AG09319 (cell line): ENCODE measurements at regions not wholly inside any gene's neighbourhood (a gene's known extent, or its start where the extent isn't known, plus 50 kb on each side); places are given as distances from the start of the nearest gene placed in this dataset.

ENCODE experiments used
- DNase-seq: peaks from one replicate; pipeline ENCODE4 v3.0.0-alpha.2; 2010; ENCODE audit warnings: low read depth; ENCODE audit errors: extremely low read depth
- CTCF ChIP-seq: IDR thresholded peaks from 2 replicates; pipeline ENCODE4 v1.5.1; 2011; ENCODE audit warnings: low read depth, mild to moderate bottlenecking, inconsistent platforms, low read length, moderate library complexity

- no peak for DNase-seq
- no peak for TF ChIP-seq CTCF
Measured at GRCh38 chr6:156347656-156348055, 429.5 kb upstream of the ARID1B start.

GRCh38 chr6:156347246-156347645 lies 429.9 kb upstream of the ARID1B start:
- TF ChIP-seq CTCF = no peak
- no peak for DNase-seq

GRCh38 chr6:156345700-156346099 lies 431.5 kb upstream of the ARID1B start:
- no peak for TF ChIP-seq CTCF
- DNase-seq = no peak

- DNase-seq = no peak
- TF ChIP-seq CTCF = no peak
Measured at GRCh38 chr6:156344491-156344890, 432.7 kb upstream of the ARID1B start.

- no peak for DNase-seq
- no peak for TF ChIP-seq CTCF
Measured at GRCh38 chr6:156337801-156338200, 439.4 kb upstream of the ARID1B start.

GRCh38 chr6:156336733-156337132 lies 440.4 kb upstream of the ARID1B start:
- TF ChIP-seq CTCF = no peak
- DNase-seq = no peak

- no peak for TF ChIP-seq CTCF
- DNase-seq = no peak
Measured at GRCh38 chr6:156336089-156336488, 441.1 kb upstream of the ARID1B start.
